GM12874 (cell line): ENCODE measurements at regions not wholly inside any gene's neighbourhood (a gene's known extent, or its start where the extent isn't known, plus 50 kb on each side); places are given as distances from the start of the nearest gene placed in this dataset.

Experiments
- CTCF ChIP-seq: IDR thresholded peaks from 2 replicates; pipeline ENCODE4 v1.5.1; 2011; ENCODE audit warnings: low read depth, mild to moderate bottlenecking, control low read depth, low read length, moderate library complexity; ENCODE audit not compliant: insufficient read depth

GRCh38 chr16:79449900-79450299 lies 150.6 kb downstream of the MAF start:
- TF ChIP-seq CTCF, result no peak

- no peak for TF ChIP-seq CTCF
Observed at GRCh38 chr16:79449067-79449769, 151.3 kb downstream of the MAF start.

- no peak for TF ChIP-seq CTCF
Observed at GRCh38 chr16:79444572-79444971, 156.0 kb downstream of the MAF start.

DNA sequence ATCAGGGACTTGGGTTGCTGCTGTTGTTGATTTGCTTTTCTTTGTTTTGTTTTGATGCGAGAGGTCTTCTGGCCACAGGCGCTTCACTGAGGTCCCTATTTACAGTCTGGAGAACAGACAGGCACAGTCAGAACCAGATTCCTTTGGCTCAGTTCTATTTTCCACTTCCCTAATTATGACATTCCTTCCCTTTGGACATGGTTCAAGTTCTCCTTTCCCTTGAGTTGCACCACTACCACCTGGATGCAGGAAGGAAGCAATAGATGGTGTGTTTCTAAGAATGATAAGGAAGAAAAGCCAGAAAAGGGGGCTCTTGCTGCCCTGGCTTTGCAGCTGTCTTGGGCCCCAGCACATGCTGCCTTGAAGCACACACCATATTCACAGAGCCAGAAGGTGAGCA lies 160.6 kb downstream of the MAF start:
- no peak for TF ChIP-seq CTCF

- TF ChIP-seq CTCF, result no peak
Observed at GRCh38 chr16:79437764-79438751, 162.5 kb downstream of the MAF start.

DNA sequence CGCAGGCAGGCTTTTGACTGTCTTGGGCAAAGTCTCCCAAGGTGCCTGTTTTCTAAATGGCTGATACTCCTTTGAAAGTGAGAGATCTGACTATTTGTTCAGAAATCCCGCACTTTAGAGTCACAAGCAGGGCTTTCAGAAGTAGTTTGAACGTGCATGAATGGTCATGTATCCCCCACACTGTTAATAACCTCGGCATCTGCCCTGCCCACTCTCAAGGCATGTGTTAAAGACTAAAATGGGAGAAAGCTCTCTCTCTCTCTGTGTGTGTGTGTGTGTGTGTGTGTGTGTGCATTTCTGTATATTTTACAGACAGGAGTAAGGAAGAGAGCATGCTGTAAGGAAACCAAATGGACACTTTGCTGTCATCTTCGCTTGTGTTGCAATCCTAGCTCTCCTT lies 163.7 kb downstream of the MAF start:
- TF ChIP-seq CTCF, result no peak

DNA sequence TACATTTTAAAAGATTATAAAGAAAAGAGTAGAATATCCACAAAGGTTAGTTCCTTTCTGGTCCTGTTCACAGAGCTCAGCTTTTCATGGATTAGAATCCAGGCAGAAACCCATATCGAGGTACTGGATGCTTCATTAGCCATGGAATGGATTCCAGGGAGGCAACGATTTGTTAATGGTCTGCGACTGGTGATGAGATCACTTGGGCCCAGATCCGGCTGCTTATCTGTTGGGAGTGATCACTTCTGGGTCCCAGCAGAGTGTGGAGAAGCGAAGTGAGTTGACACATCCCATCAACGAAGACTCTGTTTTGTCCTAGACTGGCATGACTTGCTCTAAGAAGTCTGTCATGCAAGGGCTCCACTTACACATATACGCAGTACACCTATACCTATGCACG lies 165.8 kb downstream of the MAF start:
- no peak for TF ChIP-seq CTCF
